OCI-LY1 (cell line): ENCODE measurements at regions not wholly inside any gene's neighbourhood (a gene's known extent, or its start where the extent isn't known, plus 50 kb on each side); places are given as distances from the start of the nearest gene placed in this dataset.

Experiments
- H2AFZ ChIP-seq: fragments of 200-600 bp; sonication (generic), shearing (Covaris generic); 2 replicates; pipeline ENCODE4 v1.6.0; 2014; ENCODE audit warnings: antibody characterized with exemption, mild to moderate bottlenecking, low read length
- H3F3A ChIP-seq: fragments of 200-600 bp; sonication (generic), shearing (Covaris generic); 2 replicates; pipeline ENCODE4 v1.6.0; 2014; ENCODE audit warnings: mild to moderate bottlenecking, antibody characterized with exemption, low read length, moderate library complexity; ENCODE audit not compliant: insufficient read depth
- H3K27ac ChIP-seq: fragments of 200-600 bp; sonication (generic); 2 replicates; pipeline ENCODE4 v1.5.1; 2014; ENCODE audit warnings: low read length, mixed run types, mild to moderate bottlenecking, low read depth; ENCODE audit not compliant: poor library complexity, severe bottlenecking
- H3K27me3 ChIP-seq: fragments of 200-600 bp; sonication (generic); 2 replicates; pipeline ENCODE4 v1.6.0; 2014; ENCODE audit warnings: antibody characterized with exemption, mild to moderate bottlenecking, low read length, moderate library complexity; ENCODE audit not compliant: insufficient read depth
- H3K36me3 ChIP-seq: fragments of 200-600 bp; sonication (generic); 2 replicates; pipeline ENCODE4 v1.6.1; 2014; ENCODE audit warnings: mild to moderate bottlenecking, antibody characterized with exemption, low read length, moderate library complexity, mixed read lengths; ENCODE audit not compliant: insufficient read depth
- H3K4me1 ChIP-seq: fragments of 200-600 bp; sonication (generic); 2 replicates; pipeline ENCODE4 v1.5.1; 2014; ENCODE audit warnings: mild to moderate bottlenecking, low read length, moderate library complexity; ENCODE audit not compliant: insufficient read depth, severe bottlenecking
- H3K4me2 ChIP-seq: fragments of 200-600 bp; sonication (generic), shearing (Covaris generic); 2 replicates; pipeline ENCODE4 v1.6.1; 2014; ENCODE audit warnings: low read length
- H3K4me3 ChIP-seq: fragments of 200-600 bp; sonication (generic); 2 replicates; pipeline ENCODE4 v1.5.1; 2014; ENCODE audit warnings: low read length, low read depth, mild to moderate bottlenecking, mixed read lengths; ENCODE audit not compliant: poor library complexity, severe bottlenecking
- H3K79me2 ChIP-seq: fragments of 200-600 bp; shearing (Covaris generic); 2 replicates; pipeline ENCODE4 v1.6.1; 2016; ENCODE audit warnings: mixed run types, low read length, mixed read lengths; ENCODE audit not compliant: insufficient read depth
- H3K9ac ChIP-seq: fragments of 200-600 bp; sonication (generic), shearing (Covaris generic); 2 replicates; pipeline ENCODE4 v1.6.1; 2014; ENCODE audit warnings: mild to moderate bottlenecking, low read length, mixed read lengths
- H3K9me2 ChIP-seq: fragments of 200-600 bp; sonication (generic), shearing (Covaris generic); 2 replicates; pipeline ENCODE4 v1.6.1; 2014; ENCODE audit warnings: low read depth, mild to moderate bottlenecking, low read length, mixed read lengths
- H3K9me3 ChIP-seq: fragments of 200-600 bp; shearing (Covaris generic); 2 replicates; pipeline ENCODE4 v1.6.1; 2014; ENCODE audit warnings: low read length, mixed read lengths
- H4K20me1 ChIP-seq: fragments of 200-600 bp; sonication (generic), shearing (Covaris generic); 2 replicates; pipeline ENCODE4 v1.6.0; 2016; ENCODE audit warnings: mild to moderate bottlenecking, low read length; ENCODE audit not compliant: insufficient read depth
- EZH2 ChIP-seq: fragments of 200-600 bp; sonication (generic), shearing (Covaris generic); IDR thresholded peaks from 2 replicates; pipeline ENCODE4 v1.8.0; 2017; ENCODE audit warnings: borderline replicate concordance, mixed run types, mild to moderate bottlenecking, antibody characterized with exemption, low read length, moderate library complexity, mixed read lengths
- TF ChIP-seq, protein P1 (sequence below): fragments of 200-600 bp; sonication (generic), shearing (Covaris generic); IDR thresholded peaks from 2 replicates; pipeline ENCODE4 v1.5.1; 2017; ENCODE audit warnings: mild to moderate bottlenecking, antibody characterized with exemption, low read length, moderate library complexity, mixed read lengths

GRCh38 chr4:60389633-60390032 is 810.5 kb upstream of the ADGRL3 start:
- H3K9me2 ChIP-seq: no peaks in the 10 kb centered on the region
- no peaks in the 10 kb centered on the region for H4K20me1 ChIP-seq
- H3K4me2 ChIP-seq: no peak overlapping the region
- H3K79me2 ChIP-seq: no peaks in the 10 kb centered on the region
- no peak overlapping the region for H3K9ac ChIP-seq
- H3F3A ChIP-seq: no peaks in the 10 kb centered on the region
- no peaks in the 10 kb centered on the region for H3K9me3 ChIP-seq
- H2AFZ ChIP-seq: no peak overlapping the region
- no peak overlapping the region for H3K27ac ChIP-seq
- TF ChIP-seq, protein P1, sequence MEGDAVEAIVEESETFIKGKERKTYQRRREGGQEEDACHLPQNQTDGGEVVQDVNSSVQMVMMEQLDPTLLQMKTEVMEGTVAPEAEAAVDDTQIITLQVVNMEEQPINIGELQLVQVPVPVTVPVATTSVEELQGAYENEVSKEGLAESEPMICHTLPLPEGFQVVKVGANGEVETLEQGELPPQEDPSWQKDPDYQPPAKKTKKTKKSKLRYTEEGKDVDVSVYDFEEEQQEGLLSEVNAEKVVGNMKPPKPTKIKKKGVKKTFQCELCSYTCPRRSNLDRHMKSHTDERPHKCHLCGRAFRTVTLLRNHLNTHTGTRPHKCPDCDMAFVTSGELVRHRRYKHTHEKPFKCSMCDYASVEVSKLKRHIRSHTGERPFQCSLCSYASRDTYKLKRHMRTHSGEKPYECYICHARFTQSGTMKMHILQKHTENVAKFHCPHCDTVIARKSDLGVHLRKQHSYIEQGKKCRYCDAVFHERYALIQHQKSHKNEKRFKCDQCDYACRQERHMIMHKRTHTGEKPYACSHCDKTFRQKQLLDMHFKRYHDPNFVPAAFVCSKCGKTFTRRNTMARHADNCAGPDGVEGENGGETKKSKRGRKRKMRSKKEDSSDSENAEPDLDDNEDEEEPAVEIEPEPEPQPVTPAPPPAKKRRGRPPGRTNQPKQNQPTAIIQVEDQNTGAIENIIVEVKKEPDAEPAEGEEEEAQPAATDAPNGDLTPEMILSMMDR: no peak
- no peak for TF ChIP-seq EZH2
- no peaks in the 10 kb centered on the region for H3K36me3 ChIP-seq
- H3K27me3 ChIP-seq: no peaks in the 10 kb centered on the region
- no peak overlapping the region for H3K4me3 ChIP-seq
- no peaks in the 10 kb centered on the region for H3K4me1 ChIP-seq

- Histone ChIP-seq H3K4me3 (no peak overlapping the region), H3K9me3 (no peaks in the 10 kb centered on the region), H4K20me1 (no peaks in the 10 kb centered on the region), H3K9me2 (no peaks in the 10 kb centered on the region), H3K9ac (no peak overlapping the region), H3K27ac (no peak overlapping the region), H3K27me3 (no peaks in the 10 kb centered on the region), H3K4me2 (no peak overlapping the region), H3F3A (no peaks in the 10 kb centered on the region), H3K4me1 (no peaks in the 10 kb centered on the region), H3K79me2 (no peaks in the 10 kb centered on the region), H3K36me3 (no peaks in the 10 kb centered on the region), H2AFZ (no peak overlapping the region)
- no peak for TF ChIP-seq EZH2
- TF ChIP-seq, protein P1: no peak
Measured at GRCh38 chr4:60396341-60397049, 803.6 kb upstream of the ADGRL3 start.

DNA sequence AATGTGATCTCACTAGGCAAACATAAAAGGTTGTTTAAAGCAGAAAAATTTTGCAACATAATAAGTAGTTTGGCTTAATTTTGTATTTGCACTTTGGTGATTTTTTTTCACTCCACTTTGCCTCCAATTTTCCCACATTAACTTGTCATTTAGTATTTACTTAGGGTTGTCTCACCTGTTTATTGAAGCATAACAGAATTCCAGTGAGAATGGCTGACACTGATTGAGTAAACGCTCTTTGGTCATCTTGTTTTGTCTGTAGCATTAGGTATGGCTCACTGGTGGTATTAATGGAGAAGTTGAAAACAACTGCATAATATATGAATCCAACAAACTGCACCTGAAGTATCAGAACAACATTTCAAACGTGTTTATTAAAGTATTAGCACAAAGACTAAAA is 799.5 kb upstream of the ADGRL3 start:
- TF ChIP-seq, protein P1: no peak
- no peak for TF ChIP-seq EZH2
- no peak overlapping the region for H3K27ac ChIP-seq
- no peak overlapping the region for H2AFZ ChIP-seq
- H3K9ac ChIP-seq: no peak overlapping the region
- H3K4me3 ChIP-seq: no peak overlapping the region
- H3K79me2 ChIP-seq: no peaks in the 10 kb centered on the region
- no peaks in the 10 kb centered on the region for H3K9me2 ChIP-seq
- H3K4me1 ChIP-seq: no peaks in the 10 kb centered on the region
- no peaks in the 10 kb centered on the region for H3K9me3 ChIP-seq
- H3F3A ChIP-seq: no peaks in the 10 kb centered on the region
- H3K4me2 ChIP-seq: no peak overlapping the region
- no peaks in the 10 kb centered on the region for H3K27me3 ChIP-seq
- H3K36me3 ChIP-seq: no peaks in the 10 kb centered on the region
- no peaks in the 10 kb centered on the region for H4K20me1 ChIP-seq
